HCT116 (cell line): ENCODE measurements at regions not wholly inside any gene's neighbourhood (a gene's known extent, or its start where the extent isn't known, plus 50 kb on each side); places are given as distances from the start of the nearest gene placed in this dataset.

Experiments
- ATAC-seq: fragments of 200-7000 bp; cut with Tn5 transposase; 2 replicates; pipeline ENCODE4 v1.9.1; 2020; ENCODE audit warnings: mild to moderate bottlenecking, moderate library complexity
- BruUV-seq: library from RNA; stranded (reverse); fragments of 400-500 nt; replicated peaks from 2 replicates; lab custom pipeline; 2021; lab: Mats Ljungman, UMichigan
- CTCF ChIA-PET: fragments of 300-600 bp; sonication (Branson Sonifier 250); formaldehyde crosslinking; loops from one replicate; lab custom pipeline; 2021; ENCODE audit warnings: antibody characterized with exemption; lab: Charles Lee
- POLR2A ChIA-PET: fragments of 300-600, 350-600 bp; sonication (Branson Sonifier 250); formaldehyde crosslinking; loops from one replicate; lab custom pipeline; 2021; ENCODE audit warnings: antibody characterized with exemption; lab: Charles Lee
- RAD21 ChIA-PET, 2 experiments: fragments of 300-600 bp; sonication (Branson Sonifier 250); formaldehyde crosslinking; loops; one replicate each; lab custom pipeline; 2023; ENCODE audit warnings: low total read pairs in 2 of 2; ENCODE audit not compliant: uncharacterized antibody in 2 of 2, unreplicated experiment in 2 of 2, low non-redundant PET in 1 of 2; lab: Charles Lee
- DNase-seq: peaks from one replicate; pipeline ENCODE4 v3.0.0-alpha.2; 2010; ENCODE audit warnings: low read depth, low spot score
- H2AFZ ChIP-seq: fragments of 200-600 bp; shearing (Covaris generic), sonication (generic); 2 replicates; pipeline ENCODE4 v1.6.1; 2017; ENCODE audit warnings: low read depth, mixed run types, mixed read lengths, antibody characterized with exemption, low read length; ENCODE audit not compliant: poor library complexity, severe bottlenecking
- H3K27ac ChIP-seq: 2 replicates; pipeline ENCODE4 v1.5.1; 2012; ENCODE audit warnings: low read depth, low read length
- H3K27me3 ChIP-seq: fragments of 200-600 bp; sonication (generic); 2 replicates; pipeline ENCODE4 v1.6.1; 2016; ENCODE audit warnings: mixed run types, low read length, mixed read lengths; ENCODE audit not compliant: insufficient read depth
- H3K36me3 ChIP-seq, 2 experiments: fragments of 200-500 bp in 1 of 2; fragments of 200-600 bp in 1 of 2; sonication (Bioruptor generic) in 1 of 2; sonication (generic) in 1 of 2; 2 replicates each; pipeline versions ENCODE4 v1.5.1 to v1.6.1; 2014 to 2016; ENCODE audit warnings: low read length in 2 of 2, inconsistent platforms in 1 of 2, mixed read lengths in 1 of 2, mixed run types in 1 of 2; ENCODE audit not compliant: insufficient read depth in 2 of 2, control insufficient read depth in 1 of 2
- H3K4me1 ChIP-seq, 2 experiments: fragments of 200-600 bp in 1 of 2; sonication (generic) in 1 of 2; 2 replicates each; pipeline versions ENCODE4 v1.5.1 to v1.6.1; 2012 to 2017; ENCODE audit warnings: low read length in 2 of 2, inconsistent platforms in 1 of 2, mild to moderate bottlenecking in 1 of 2, mixed read lengths in 1 of 2, mixed run types in 1 of 2, moderate library complexity in 1 of 2; ENCODE audit not compliant: insufficient read depth in 2 of 2, control insufficient read depth in 1 of 2
- H3K4me2 ChIP-seq: fragments of 200-600 bp; sonication (generic); 2 replicates; pipeline ENCODE4 v1.6.1; 2017; ENCODE audit warnings: mixed run types, low read length, mixed read lengths
- H3K4me3 ChIP-seq, 2 experiments: fragments of 200-600 bp in 1 of 2; sonication (generic) in 1 of 2; replicated peaks in 1 of 2; 2 replicates each; pipeline ENCODE4 v1.5.1; 2011 to 2016; ENCODE audit warnings: low read length in 2 of 2, control low read depth in 1 of 2, low read depth in 1 of 2, mild to moderate bottlenecking in 1 of 2, mixed read lengths in 1 of 2, mixed run types in 1 of 2
- H3K79me2 ChIP-seq: fragments of 200-600 bp; sonication (generic); 2 replicates; pipeline ENCODE4 v1.6.1; 2017; ENCODE audit warnings: mild to moderate bottlenecking, mixed run types, low read length, moderate library complexity, mixed read lengths; ENCODE audit not compliant: insufficient read depth
- H3K9ac ChIP-seq: fragments of 200-600 bp; sonication (generic); 2 replicates; pipeline ENCODE4 v1.6.1; 2016; ENCODE audit warnings: low read length, mixed read lengths
- H3K9me2 ChIP-seq: fragments of 200-600 bp; sonication (generic), shearing (Covaris generic); 2 replicates; pipeline ENCODE4 v1.6.1; 2017; ENCODE audit warnings: mixed run types, mild to moderate bottlenecking, moderate library complexity; ENCODE audit not compliant: insufficient read depth
- H3K9me3 ChIP-seq, 2 experiments: fragments of 200-500 bp in 1 of 2; fragments of 200-600 bp in 1 of 2; sonication (Bioruptor generic) in 1 of 2; sonication (generic) in 1 of 2; 2 replicates each; pipeline ENCODE4 v1.6.1; 2014 to 2017; ENCODE audit warnings: low read length in 2 of 2, mixed read lengths in 2 of 2, inconsistent platforms in 1 of 2, low read depth in 1 of 2, mild to moderate bottlenecking in 1 of 2, mixed run types in 1 of 2, moderate library complexity in 1 of 2; ENCODE audit not compliant: control insufficient read depth in 1 of 2, insufficient read depth in 1 of 2
- H4K20me1 ChIP-seq: fragments of 200-600 bp; sonication (generic), shearing (Covaris generic); 2 replicates; pipeline ENCODE4 v1.6.1; 2017; ENCODE audit warnings: mixed run types, mild to moderate bottlenecking, moderate library complexity; ENCODE audit not compliant: insufficient read depth
- CTCF ChIP-seq, 3 experiments: fragments of 200-600 bp in 1 of 3; sonication (generic) in 1 of 3; IDR thresholded peaks in 2 of 3; conservative IDR thresholded peaks in 1 of 3; 2 replicates each; pipeline ENCODE4 v1.5.1; 2012 to 2017; ENCODE audit warnings: low read depth in 2 of 3, low read length in 2 of 3, antibody characterized with exemption in 1 of 3, borderline replicate concordance in 1 of 3, control low read depth in 1 of 3, mild to moderate bottlenecking in 1 of 3, mixed read lengths in 1 of 3, mixed run types in 1 of 3, moderate library complexity in 1 of 3; ENCODE audit not compliant: insufficient read depth in 1 of 3
- POLR2A ChIP-seq: IDR thresholded peaks from 2 replicates; pipeline ENCODE4 v1.7.0; 2011; ENCODE audit warnings: borderline replicate concordance; ENCODE audit not compliant: insufficient read depth, insufficient read length; ENCODE audit errors: extremely low read depth
- REST ChIP-seq: IDR thresholded peaks from 2 replicates; pipeline ENCODE4 v1.6.1; 2012; ENCODE audit warnings: low read depth
- SP1 ChIP-seq: IDR thresholded peaks from 2 replicates; pipeline ENCODE4 v1.6.1; 2012; ENCODE audit warnings: low read depth
- intact Hi-C: fragments of 100-400 bp; cut with micrococcal nuclease; formaldehyde crosslinking; loops from 2 replicates; pipeline ENCODE4 v1.10.0; 2022

- Histone ChIP-seq H3K27ac (no peak overlapping the region), H3K79me2 (no peaks in the 10 kb centered on the region), H3K27me3 (no peaks in the 10 kb centered on the region), H3K9ac (no peak overlapping the region), H3K36me3 (no peaks in the 10 kb centered on the region), H3K4me3 (no peak overlapping the region), H3K9me2 (no peaks in the 10 kb centered on the region), H3K9me3 (no peaks in the 10 kb centered on the region), H4K20me1 (no peaks in the 10 kb centered on the region), H3K4me2 (no peak overlapping the region), H2AFZ (no peak overlapping the region), H3K4me1 (no peaks in the 10 kb centered on the region)
- intact Hi-C loops, result no loop called here
- no TSS peak for BruUV-seq
- ATAC-seq (no peak), DNase-seq (no peak)
- RAD21 ChIA-PET, result no interaction called here
- CTCF ChIA-PET, result no interaction called here
- TF ChIP-seq POLR2A (no peak), CTCF (IDR thresholded peaks at IDR 0.05 in 2 of 3, conservative IDR thresholded peaks at IDR 0.05 in 1 of 3; ENCODE audit: borderline replicate concordance in 1 of 3, insufficient read depth in 1 of 3, low read depth in 2 of 3, low read length in 2 of 3) (no peak), REST (no peak), SP1 (no peak)
- POLR2A ChIA-PET, result no interaction called here
These were observed 132.4 kb downstream of the CDH26 start for GRCh38 chr20:60090631-60091030.
